D721Med (cell line): ENCODE measurements at regions not wholly inside any gene's neighbourhood (a gene's known extent, or its start where the extent isn't known, plus 50 kb on each side); places are given as distances from the start of the nearest gene placed in this dataset.

ENCODE experiments used
- DNase-seq: peaks from one replicate; pipeline ENCODE4 v3.0.0; 2011; ENCODE audit warnings: low spot score; ENCODE audit not compliant: insufficient read length
- FAIRE-seq: peaks from 2 replicates; lab custom pipeline; 2011; peaks lifted over from hg19 to GRCh38; lab: Jason Lieb, UNC
- CTCF ChIP-seq: IDR thresholded peaks from 2 replicates; pipeline ENCODE4 v1.5.1; 2012; ENCODE audit warnings: mild to moderate bottlenecking, control low read depth; ENCODE audit not compliant: insufficient read depth; ENCODE audit errors: missing control alignments

GRCh38 chr3:72115307-72115706 is 330.4 kb upstream of the PROK2 start:
- DNase-seq: no peak
- no peak for FAIRE-seq
- no peak for TF ChIP-seq CTCF

GRCh38 chr3:72114773-72115172 is 329.8 kb upstream of the PROK2 start:
- no peak for FAIRE-seq
- no peak for DNase-seq
- no peak for TF ChIP-seq CTCF

- FAIRE-seq: peak; percentile 46
These were observed 329.0 kb upstream of the PROK2 start for GRCh38 chr3:72113964-72114363.

GRCh38 chr3:72113564-72113963 is 328.6 kb upstream of the PROK2 start:
- DNase-seq (no peak), FAIRE-seq (no peak)
- TF ChIP-seq CTCF: no peak

More at GRCh38 chr3:72113964-72114363, 329.0 kb upstream of the PROK2 start:
- no peak for TF ChIP-seq CTCF
- DNase-seq: no peak

GRCh38 chr3:72112435-72112834 is 327.5 kb upstream of the PROK2 start:
- no peak for TF ChIP-seq CTCF
- DNase-seq (no peak), FAIRE-seq (no peak)

- DNase-seq (no peak), FAIRE-seq (no peak)
- no peak for TF ChIP-seq CTCF
These were observed 326.6 kb upstream of the PROK2 start for GRCh38 chr3:72111265-72112205.
